ENCODE measurements at regions not wholly inside any gene's neighbourhood (a gene's known extent, or its start where the extent isn't known, plus 50 kb on each side); places are given as distances from the start of the nearest gene placed in this dataset.

- H3K27ac ChIP-seq, result no peak overlapping the region
These were observed 319.8 kb downstream of the TDRD15 start for GRCh38 chr2:21443494-21444105.

GRCh38 chr2:21449881-21450280 is 326.1 kb downstream of the TDRD15 start:
- H3K4me1 ChIP-seq (ENCODE audit: insufficient read depth), result peaks cover 5% of the 10 kb centered on the region
- H3K9me3 ChIP-seq, result no peaks in the 10 kb centered on the region
- no peak for DNase-seq
- intact Hi-C loops (cut with DNase I), result no loop called here
- WGBS, 3 donors, result 21 to 38% (median 26%) methylated on average over 4 of the region's 4 CpGs
- H3K36me3 ChIP-seq, result no peaks in the 10 kb centered on the region
- no peaks in the 10 kb centered on the region for H3K27me3 ChIP-seq
- H3K27ac ChIP-seq, result no peak overlapping the region
- no peak for TF ChIP-seq CTCF (IDR thresholded peaks at IDR 0.05)
- no peak for TF ChIP-seq EP300 (IDR thresholded peaks at IDR 0.05)
- TF ChIP-seq POLR2A (IDR thresholded peaks at IDR 0.05), result no peak
- no peak overlapping the region for H3K4me3 ChIP-seq

More at GRCh38 chr2:21443494-21444105, 319.8 kb downstream of the TDRD15 start:
- Histone ChIP-seq H3K36me3 (no peaks in the 10 kb centered on the region), H3K4me1 (ENCODE audit: insufficient read depth) (peaks cover 7% of the 10 kb centered on the region), H3K27me3 (no peaks in the 10 kb centered on the region), H3K9me3 (no peaks in the 10 kb centered on the region), H3K4me3 (no peak overlapping the region)
- no peak for TF ChIP-seq POLR2A (IDR thresholded peaks at IDR 0.05)
- TF ChIP-seq EP300 (IDR thresholded peaks at IDR 0.05), result no peak
- no peak for TF ChIP-seq CTCF (IDR thresholded peaks at IDR 0.05)
- intact Hi-C loops (cut with DNase I), result no loop called here
- no peak for DNase-seq
- 17 to 34% (median 20%) methylated on average over 5 of the region's 5 CpGs for WGBS, 3 donors

GRCh38 chr2:21451403-21451802 is 327.6 kb downstream of the TDRD15 start:
- H3K36me3 ChIP-seq, result no peaks in the 10 kb centered on the region
- WGBS, 3 donors, result 79 to 83% (median 83%) methylated on average over 2 of the region's 2 CpGs
- no peak overlapping the region for H3K27ac ChIP-seq
- intact Hi-C loops (cut with DNase I), result no loop called here
- H3K27me3 ChIP-seq, result no peaks in the 10 kb centered on the region
- H3K9me3 ChIP-seq, result no peaks in the 10 kb centered on the region
- DNase-seq, result no peak
- no peak overlapping the region for H3K4me3 ChIP-seq
- TF ChIP-seq EP300 (IDR thresholded peaks at IDR 0.05), result no peak
- no peak for TF ChIP-seq POLR2A (IDR thresholded peaks at IDR 0.05)
- no peak for TF ChIP-seq CTCF (IDR thresholded peaks at IDR 0.05)
- H3K4me1 ChIP-seq (ENCODE audit: insufficient read depth), result peaks cover 4% of the 10 kb centered on the region

GRCh38 chr2:21452263-21452662 is 328.5 kb downstream of the TDRD15 start:
- Histone ChIP-seq H3K4me1 (ENCODE audit: insufficient read depth) (peaks cover 4% of the 10 kb centered on the region), H3K9me3 (no peaks in the 10 kb centered on the region), H3K27me3 (no peaks in the 10 kb centered on the region), H3K27ac (no peak overlapping the region), H3K36me3 (no peaks in the 10 kb centered on the region), H3K4me3 (no peak overlapping the region)
- intact Hi-C loops (cut with DNase I), result no loop called here
- no peak for DNase-seq
- 71 to 75% (median 75%) methylated on average over 5 of the region's 5 CpGs for WGBS, 3 donors
- no peak for TF ChIP-seq POLR2A (IDR thresholded peaks at IDR 0.05)
- TF ChIP-seq EP300 (IDR thresholded peaks at IDR 0.05), result no peak
- TF ChIP-seq CTCF (IDR thresholded peaks at IDR 0.05), result no peak

Data from ovary (tissue), 7 donors.